GM21528 (cell line): ENCODE measurements at regions not wholly inside any gene's neighbourhood (a gene's known extent, or its start where the extent isn't known, plus 50 kb on each side); places are given as distances from the start of the nearest gene placed in this dataset.

ENCODE experiments used
- ATAC-seq: cut with Tn5 transposase; IDR thresholded peaks from one replicate; pipeline ENCODE4 v1.9.1; 2021; ENCODE audit warnings: mild to moderate bottlenecking, moderate library complexity; ENCODE audit not compliant: unreplicated experiment, low FRiP score

GRCh38 chr18:2313332-2313731 is 258.0 kb downstream of the METTL4 start:
- no peak for ATAC-seq

GRCh38 chr18:2316082-2316750 is 255.1 kb downstream of the METTL4 start:
- no peak for ATAC-seq

GRCh38 chr18:2316751-2317696 is 254.3 kb downstream of the METTL4 start:
- no peak for ATAC-seq

- ATAC-seq: no peak
These were observed 246.8 kb downstream of the METTL4 start for GRCh38 chr18:2324459-2324858.

GRCh38 chr18:2325308-2325849 is 245.9 kb downstream of the METTL4 start:
- ATAC-seq: no peak

- no peak for ATAC-seq
These were observed 245.4 kb downstream of the METTL4 start for GRCh38 chr18:2325933-2326332.

- no peak for ATAC-seq
These were observed 244.3 kb downstream of the METTL4 start for GRCh38 chr18:2326999-2327398.

GRCh38 chr18:2330764-2331163 is 240.5 kb downstream of the METTL4 start:
- no peak for ATAC-seq

- no peak for ATAC-seq
These were observed 239.8 kb downstream of the METTL4 start for GRCh38 chr18:2331491-2331890.

- no peak for ATAC-seq
These were observed 234.5 kb downstream of the METTL4 start for GRCh38 chr18:2336690-2337392.

GRCh38 chr18:2337552-2338141 is 233.7 kb downstream of the METTL4 start:
- peak; percentile 89 for ATAC-seq

GRCh38 chr18:2338601-2339000 is 232.7 kb downstream of the METTL4 start:
- ATAC-seq: no peak

GRCh38 chr18:2340335-2340734 is 231.0 kb downstream of the METTL4 start:
- no peak for ATAC-seq

- no peak for ATAC-seq
These were observed 223.3 kb downstream of the METTL4 start for GRCh38 chr18:2348003-2348402.

- no peak for ATAC-seq
These were observed 220.0 kb downstream of the METTL4 start for GRCh38 chr18:2351126-2351850.

- ATAC-seq: no peak
These were observed 217.0 kb downstream of the METTL4 start for GRCh38 chr18:2354292-2354691.

GRCh38 chr18:2356906-2357305 is 214.4 kb downstream of the METTL4 start:
- no peak for ATAC-seq

GRCh38 chr18:2360861-2361260 is 210.4 kb downstream of the METTL4 start:
- no peak for ATAC-seq

- ATAC-seq: no peak
These were observed 203.2 kb downstream of the METTL4 start for GRCh38 chr18:2368102-2368501.

GRCh38 chr18:2376707-2377106 is 194.6 kb downstream of the METTL4 start:
- no peak for ATAC-seq
